PC-9 (cell line): ENCODE measurements at regions not wholly inside any gene's neighbourhood (a gene's known extent, or its start where the extent isn't known, plus 50 kb on each side); places are given as distances from the start of the nearest gene placed in this dataset.
"Not testable (repeated sequence)": the region's sequence is repeated elsewhere in the genome, so short reads cannot be mapped to it uniquely, and the experiment has no call there.

ENCODE experiments used
- BruUV-seq: library from RNA; stranded (reverse); fragments of 400-500 nt; replicated peaks from 2 replicates; lab custom pipeline; 2021; lab: Mats Ljungman, UMichigan
- CTCF ChIA-PET: fragments of 300-600 bp; sonication (Branson Sonifier 250); formaldehyde crosslinking; loops from one replicate; lab custom pipeline; 2022; ENCODE audit warnings: antibody characterized with exemption; lab: Charles Lee
- POLR2A ChIA-PET: fragments of 300-600 bp; sonication (Branson Sonifier 250); formaldehyde crosslinking; loops from one replicate; lab custom pipeline; 2022; ENCODE audit warnings: antibody characterized with exemption; ENCODE audit not compliant: unreplicated experiment; lab: Charles Lee
- DNase-seq, 2 experiments: peaks; one replicate each; pipeline versions ENCODE4 v3.0.0 to v3.0.0-alpha.2; 2015 to 2022; ENCODE audit warnings: mixed read lengths in 1 of 2
- H2AFZ ChIP-seq: fragments of 200-600 bp; sonication (generic); 2 replicates; pipeline ENCODE4 v1.8.1; 2017; ENCODE audit warnings: antibody characterized with exemption
- H3F3A ChIP-seq: fragments of 200-600 bp; sonication (generic); 2 replicates; pipeline ENCODE4 v1.8.1; 2017; ENCODE audit warnings: antibody characterized with exemption, mild to moderate bottlenecking, low read depth; ENCODE audit not compliant: insufficient read depth
- H3K27ac ChIP-seq: fragments of 200-600 bp; sonication (generic); 2 replicates; pipeline ENCODE4 v1.6.1; 2016; ENCODE audit warnings: mixed run types
- H3K27me3 ChIP-seq: fragments of 200-600 bp; sonication (generic); 2 replicates; pipeline ENCODE4 v1.6.1; 2016; ENCODE audit warnings: low read depth, mixed run types; ENCODE audit not compliant: insufficient read depth
- H3K36me3 ChIP-seq: fragments of 200-600 bp; sonication (generic); 2 replicates; pipeline ENCODE4 v1.6.1; 2016; ENCODE audit warnings: low read depth, mixed run types
- H3K4me1 ChIP-seq: fragments of 200-600 bp; sonication (generic); replicated peaks from 2 replicates; pipeline ENCODE4 v1.6.1; 2016; ENCODE audit warnings: mixed run types; ENCODE audit not compliant: insufficient read depth
- H3K4me2 ChIP-seq: fragments of 200-600 bp; sonication (generic); 2 replicates; pipeline ENCODE4 v1.6.1; 2017; ENCODE audit warnings: mixed run types
- H3K4me3 ChIP-seq: fragments of 200-600 bp; sonication (generic); 2 replicates; pipeline ENCODE4 v1.6.1; 2016; ENCODE audit warnings: mixed run types
- H3K79me2 ChIP-seq: fragments of 200-600 bp; sonication (generic); 2 replicates; pipeline ENCODE4 v1.6.1; 2017; ENCODE audit warnings: low read depth, mixed run types
- H3K9me2 ChIP-seq: fragments of 200-600 bp; sonication (generic); 2 replicates; pipeline ENCODE4 v1.8.1; 2017; ENCODE audit warnings: mild to moderate bottlenecking; ENCODE audit not compliant: insufficient read depth
- H3K9me3 ChIP-seq: fragments of 200-600 bp; sonication (generic); 2 replicates; pipeline ENCODE4 v1.8.1; 2016; ENCODE audit warnings: low read depth; ENCODE audit not compliant: insufficient read depth
- H4K20me1 ChIP-seq: fragments of 200-600 bp; sonication (generic); 2 replicates; pipeline ENCODE4 v1.8.1; 2017; ENCODE audit not compliant: insufficient read depth
- CTCF ChIP-seq: fragments of 200-600 bp; sonication (generic); conservative IDR thresholded peaks from 2 replicates; pipeline ENCODE4 v1.6.1; 2017; ENCODE audit warnings: mixed run types, antibody characterized with exemption, mild to moderate bottlenecking, moderate library complexity
- EZH2 ChIP-seq: fragments of 200-600 bp; sonication (generic); IDR thresholded peaks from 2 replicates; pipeline ENCODE4 v1.8.0; 2017; ENCODE audit warnings: antibody characterized with exemption, low read depth
- intact Hi-C: fragments of 100-400 bp; cut with micrococcal nuclease; formaldehyde crosslinking; loops from one replicate; pipeline ENCODE4 v1.10.0; 2022; ENCODE audit not compliant: unreplicated experiment

GRCh38 chr5:106047341-106047740 is 1623.4 kb downstream of the EFNA5 start:
- no peaks in the 10 kb centered on the region for H3K4me1 ChIP-seq
- intact Hi-C loops: no loop called here

GRCh38 chr5:106032069-106032468 is 1638.7 kb downstream of the EFNA5 start:
- H3K9me2 ChIP-seq, H3K27ac ChIP-seq, H3K4me1 ChIP-seq, H3K36me3 ChIP-seq, POLR2A ChIA-PET, H3F3A ChIP-seq, CTCF ChIA-PET, H3K9me3 ChIP-seq, BruUV-seq, intact Hi-C loops, H3K4me2 ChIP-seq, H3K4me3 ChIP-seq, H4K20me1 ChIP-seq, H3K27me3 ChIP-seq, H2AFZ ChIP-seq, DNase-seq, H3K79me2 ChIP-seq: not testable (repeated sequence)

More at GRCh38 chr5:106047341-106047740, 1623.4 kb downstream of the EFNA5 start:
- DNase-seq: no peak
- Histone ChIP-seq H3F3A (no peaks in the 10 kb centered on the region), H3K9me2 (no peaks in the 10 kb centered on the region), H3K27ac (no peak overlapping the region), H3K79me2 (no peaks in the 10 kb centered on the region), H3K4me3 (no peak overlapping the region), H3K36me3 (no peaks in the 10 kb centered on the region), H2AFZ (no peak overlapping the region), H3K4me2 (no peak overlapping the region), H3K9me3 (no peaks in the 10 kb centered on the region), H4K20me1 (no peaks in the 10 kb centered on the region), H3K27me3 (no peaks in the 10 kb centered on the region)
- no TSS peak for BruUV-seq
- CTCF ChIA-PET: no interaction called here
- POLR2A ChIA-PET: no interaction called here
- no peak for TF ChIP-seq EZH2
- no peak for TF ChIP-seq CTCF

GRCh38 chr5:106028314-106028713 is 1642.4 kb downstream of the EFNA5 start:
- Histone ChIP-seq H3K4me1 (no peaks in the 10 kb centered on the region), H3K9me3 (no peaks in the 10 kb centered on the region; the same call in 1 of the 2 replicates), H3K36me3 (no peaks in the 10 kb centered on the region), H3K79me2 (no peaks in the 10 kb centered on the region), H3F3A (no peaks in the 10 kb centered on the region), H3K9me2 (no peaks in the 10 kb centered on the region), H3K27ac (no peak overlapping the region), H3K4me2 (no peak overlapping the region), H4K20me1 (no peaks in the 10 kb centered on the region), H3K27me3 (no peaks in the 10 kb centered on the region), H3K4me3 (no peak overlapping the region), H2AFZ (no peak overlapping the region)
- DNase-seq: no peak
- POLR2A ChIA-PET: no interaction called here
- CTCF ChIA-PET: no interaction called here
- TF ChIP-seq CTCF: no peak
- no peak for TF ChIP-seq EZH2
- intact Hi-C loops: no loop called here
- no TSS peak for BruUV-seq

GRCh38 chr5:106020894-106021293 is 1649.8 kb downstream of the EFNA5 start:
- H3K4me2 ChIP-seq: no peak overlapping the region
- TF ChIP-seq EZH2: no peak
- TF ChIP-seq CTCF: no peak
- H3K27me3 ChIP-seq: no peaks in the 10 kb centered on the region
- no peak overlapping the region for H3K27ac ChIP-seq
- H3K4me1 ChIP-seq: no peaks in the 10 kb centered on the region
- ChIA-PET POLR2A (no interaction called here), CTCF (no interaction called here)
- no peaks in the 10 kb centered on the region for H3K9me3 ChIP-seq
- no peaks in the 10 kb centered on the region for H3K79me2 ChIP-seq
- no peaks in the 10 kb centered on the region for H3K36me3 ChIP-seq
- no peaks in the 10 kb centered on the region for H3F3A ChIP-seq
- no peaks in the 10 kb centered on the region for H3K9me2 ChIP-seq
- H4K20me1 ChIP-seq: no peaks in the 10 kb centered on the region
- H2AFZ ChIP-seq: no peak overlapping the region
- no peak overlapping the region for H3K4me3 ChIP-seq
- intact Hi-C loops: no loop called here
- no peak for DNase-seq
- no TSS peak for BruUV-seq
